H1 (cell line): ENCODE measurements at regions not wholly inside any gene's neighbourhood (a gene's known extent, or its start where the extent isn't known, plus 50 kb on each side); places are given as distances from the start of the nearest gene placed in this dataset.

Experiments
- CTCF ChIA-PET: fragments of 300-600 bp; sonication (Branson Sonifier 250); formaldehyde crosslinking; loops from one replicate; lab custom pipeline; 2021; ENCODE audit not compliant: partially characterized antibody; lab: Charles Lee
- POLR2A ChIA-PET: fragments of 300-600 bp; sonication (Branson Sonifier 250); formaldehyde crosslinking; loops from one replicate; lab custom pipeline; 2021; ENCODE audit warnings: inconsistent platforms; ENCODE audit not compliant: partially characterized antibody; lab: Charles Lee
- DNase-seq, 2 experiments: peaks; one replicate each; pipeline versions ENCODE4 v3.0.0 to v3.0.0-alpha.2; 2010 to 2022; ENCODE audit warnings: low spot score in 2 of 2, low read depth in 1 of 2, mixed read lengths in 1 of 2
- FAIRE-seq: peaks from 2 replicates; lab custom pipeline; 2011; peaks lifted over from hg19 to GRCh38; lab: Jason Lieb, UNC
- H2AFZ ChIP-seq: 2 replicates; pipeline ENCODE4 v1.8.1; 2012; ENCODE audit warnings: low read length, inconsistent platforms
- H2AK5ac ChIP-seq: 2 replicates; pipeline ENCODE4 v1.6.1; 2013; ENCODE audit warnings: low read depth, low read length
- H2BK120ac ChIP-seq: replicated peaks from 2 replicates; pipeline ENCODE3; 2013; ENCODE audit warnings: low read depth, low read length, inconsistent platforms
- H2BK12ac ChIP-seq: 2 replicates; pipeline ENCODE4 v1.6.1; 2013; ENCODE audit warnings: low read depth, low read length
- H2BK15ac ChIP-seq: 2 replicates; pipeline ENCODE4 v1.6.1; 2013; ENCODE audit warnings: low read length
- H2BK20ac ChIP-seq: 2 replicates; pipeline ENCODE4 v1.6.1; 2013; ENCODE audit warnings: low read length
- H2BK5ac ChIP-seq: 2 replicates; pipeline ENCODE4 v1.6.1; 2013; ENCODE audit warnings: low read depth, low read length
- H3K14ac ChIP-seq: 2 replicates; pipeline ENCODE4 v1.6.1; 2013; ENCODE audit warnings: inconsistent platforms; ENCODE audit not compliant: insufficient read length
- H3K18ac ChIP-seq: 2 replicates; pipeline ENCODE4 v1.6.1; 2013; ENCODE audit warnings: low read length; ENCODE audit errors: extremely low read depth
- H3K23ac ChIP-seq: 2 replicates; pipeline ENCODE4 v1.6.1; 2013; ENCODE audit warnings: inconsistent platforms; ENCODE audit not compliant: insufficient read length
- H3K23me2 ChIP-seq: 2 replicates; pipeline ENCODE4 v1.6.1; 2013; ENCODE audit warnings: low read depth, low read length
- H3K27ac ChIP-seq: 2 replicates; pipeline ENCODE4 v1.6.1; 2011; ENCODE audit warnings: low read depth, low read length, inconsistent platforms
- H3K27me3 ChIP-seq, 4 experiments: replicated peaks in 1 of 4; 1 replicate in 1 of 4; 2 replicates in 3 of 4; pipeline versions ENCODE4 v1.6.1 to v1.8.1; 2011 to 2013; ENCODE audit warnings: low read length in 3 of 4, mild to moderate bottlenecking in 3 of 4, inconsistent platforms in 2 of 4, mixed read lengths in 2 of 4, moderate library complexity in 1 of 4; ENCODE audit not compliant: control insufficient read depth in 3 of 4, insufficient read depth in 3 of 4; ENCODE audit errors: extremely low read depth in 1 of 4
- H3K36me3 ChIP-seq, 4 experiments: 2 replicates each; pipeline versions ENCODE4 v1.6.1 to v1.8.1; 2011 to 2013; ENCODE audit warnings: mild to moderate bottlenecking in 4 of 4, low read length in 3 of 4, moderate library complexity in 2 of 4, control low read depth in 1 of 4, inconsistent platforms in 1 of 4; ENCODE audit not compliant: insufficient read depth in 4 of 4, control insufficient read depth in 2 of 4
- H3K4ac ChIP-seq: replicated peaks from 2 replicates; pipeline ENCODE3; 2013; ENCODE audit warnings: low read length, low read depth, mixed read lengths, inconsistent platforms; ENCODE audit not compliant: insufficient read length
- H3K4me1 ChIP-seq, 4 experiments: replicated peaks in 1 of 4; 1 replicate in 1 of 4; 2 replicates in 3 of 4; pipeline versions ENCODE4 v1.6.1 to v1.8.1; 2011 to 2013; ENCODE audit warnings: low read length in 3 of 4, inconsistent platforms in 2 of 4, mixed read lengths in 1 of 4; ENCODE audit not compliant: insufficient read depth in 4 of 4, control insufficient read depth in 3 of 4
- H3K4me2 ChIP-seq, 2 experiments: 2 replicates each; pipeline versions ENCODE4 v1.6.1 to v1.8.1; 2011 to 2013; ENCODE audit warnings: low read depth in 2 of 2, low read length in 2 of 2, control low read depth in 1 of 2, inconsistent platforms in 1 of 2, mild to moderate bottlenecking in 1 of 2; ENCODE audit not compliant: insufficient read depth in 1 of 2
- H3K4me3 ChIP-seq, 4 experiments: fragments of 200-600, 300-600 bp in 1 of 4; sonication (generic), shearing (Covaris generic), sonication (Bioruptor Twin) in 1 of 4; 2 replicates each; pipeline versions ENCODE4 v1.5.1 to v1.8.1; 2011 to 2016; ENCODE audit warnings: low read length in 4 of 4, low read depth in 3 of 4, control low read depth in 2 of 4, inconsistent platforms in 2 of 4, mild to moderate bottlenecking in 2 of 4, mixed read lengths in 1 of 4, moderate library complexity in 1 of 4; ENCODE audit not compliant: insufficient read depth in 2 of 4; ENCODE audit errors: extremely low read depth in 1 of 4
- H3K56ac ChIP-seq: replicated peaks from 2 replicates; pipeline ENCODE3; 2013; ENCODE audit warnings: low read depth, mild to moderate bottlenecking, mixed read lengths, low read length, inconsistent platforms; ENCODE audit not compliant: insufficient read length
- H3K79me1 ChIP-seq: 2 replicates; pipeline ENCODE4 v1.6.1; 2013; ENCODE audit warnings: low read depth, low read length, control low read depth
- H3K79me2 ChIP-seq, 2 experiments: 2 replicates each; pipeline versions ENCODE4 v1.6.1 to v1.8.1; 2012 to 2013; ENCODE audit warnings: low read length in 2 of 2, mild to moderate bottlenecking in 2 of 2, inconsistent platforms in 1 of 2; ENCODE audit not compliant: insufficient read depth in 2 of 2, control insufficient read depth in 1 of 2
- H3K9ac ChIP-seq, 4 experiments: replicated peaks in 1 of 4; 1 replicate in 1 of 4; 2 replicates in 3 of 4; pipeline versions ENCODE4 v1.6.1 to v1.8.1; 2011 to 2013; ENCODE audit warnings: low read depth in 3 of 4, low read length in 3 of 4, control low read depth in 2 of 4, mild to moderate bottlenecking in 2 of 4, moderate library complexity in 2 of 4, inconsistent platforms in 1 of 4; ENCODE audit errors: extremely low read depth in 1 of 4
- H3K9me3 ChIP-seq, 2 experiments: 2 replicates each; pipeline versions ENCODE4 v1.6.1 to v1.8.1; 2012 to 2013; ENCODE audit warnings: mild to moderate bottlenecking in 2 of 2, moderate library complexity in 2 of 2, control low read depth in 1 of 2, inconsistent platforms in 1 of 2, low read depth in 1 of 2, low read length in 1 of 2, mixed read lengths in 1 of 2; ENCODE audit not compliant: insufficient read depth in 2 of 2
- H4K20me1 ChIP-seq, 2 experiments: replicated peaks in 1 of 2; 2 replicates each; pipeline versions ENCODE3 to v1.8.1; 2011 to 2013; ENCODE audit warnings: inconsistent platforms in 2 of 2, low read length in 2 of 2, mild to moderate bottlenecking in 1 of 2; ENCODE audit not compliant: insufficient read depth in 2 of 2, control insufficient read depth in 1 of 2
- H4K5ac ChIP-seq: 2 replicates; pipeline ENCODE4 v1.6.1; 2013; ENCODE audit warnings: low read length, low read depth, mixed read lengths, inconsistent platforms; ENCODE audit not compliant: insufficient read length
- H4K8ac ChIP-seq: 2 replicates; pipeline ENCODE4 v1.8.0; 2013; ENCODE audit warnings: mild to moderate bottlenecking, moderate library complexity, low read length, inconsistent platforms; ENCODE audit not compliant: insufficient read depth; ENCODE audit errors: extremely low read depth
- H4K91ac ChIP-seq: replicated peaks from 2 replicates; pipeline ENCODE3; 2013; ENCODE audit warnings: low read length, mixed read lengths, inconsistent platforms; ENCODE audit not compliant: insufficient read length
- BACH1 ChIP-seq: IDR thresholded peaks from 2 replicates; pipeline ENCODE4 v1.6.1; 2012; ENCODE audit warnings: low read length, improper control_type of control experiment
- BCL11A ChIP-seq, 2 experiments: IDR thresholded peaks; one replicate each; pipeline ENCODE4 v1.6.1; 2011; ENCODE audit warnings: low read depth in 2 of 2, low read length in 2 of 2, mild to moderate bottlenecking in 2 of 2
- CTCF ChIP-seq, 3 experiments: IDR thresholded peaks; 1 replicate in 2 of 3; 2 replicates in 1 of 3; pipeline versions ENCODE4 v1.5.1 to v1.6.1; 2011; ENCODE audit warnings: low read length in 3 of 3, mild to moderate bottlenecking in 3 of 3, inconsistent platforms in 2 of 3, low read depth in 1 of 3, moderate library complexity in 1 of 3; ENCODE audit not compliant: insufficient read depth in 1 of 3; ENCODE audit errors: control extremely low read depth in 1 of 3
- HDAC6 ChIP-seq: IDR thresholded peaks from one replicate; pipeline ENCODE4 v1.7.1; 2012; ENCODE audit warnings: low read depth, mild to moderate bottlenecking, inconsistent platforms, low read length, moderate library complexity
- KDM4A ChIP-seq: IDR thresholded peaks from one replicate; pipeline ENCODE4 v1.7.1; 2012; ENCODE audit warnings: low read depth, mild to moderate bottlenecking, moderate library complexity, low read length, inconsistent platforms; ENCODE audit not compliant: severe bottlenecking
- PHF8 ChIP-seq: fragments of 200-600 bp; sonication (generic); conservative IDR thresholded peaks from 2 replicates; pipeline ENCODE4 v1.7.1; 2012; ENCODE audit warnings: low read depth, mild to moderate bottlenecking, inconsistent platforms, low read length, moderate library complexity
- RFX5 ChIP-seq: IDR thresholded peaks from 2 replicates; pipeline ENCODE4 v1.6.1; 2011; ENCODE audit warnings: low read depth, low read length, improper control_type of control experiment, borderline replicate concordance
- SIN3A ChIP-seq, 2 experiments: IDR thresholded peaks in 1 of 2; conservative IDR thresholded peaks in 1 of 2; 2 replicates each; pipeline ENCODE4 v1.6.1; 2011 to 2012; ENCODE audit warnings: low read length in 2 of 2, improper control_type of control experiment in 1 of 2, low read depth in 1 of 2, mild to moderate bottlenecking in 1 of 2
- TCF12 ChIP-seq: IDR thresholded peaks from 2 replicates; pipeline ENCODE4 v1.6.1; 2011; ENCODE audit warnings: low read depth, mild to moderate bottlenecking, low read length
- WGBS, 2 experiments: shearing (Covaris generic) in 1 of 2; methylation state at CpG; one replicate each; pipeline versions ENCODE4 v1.1.6 to v1.1.7; 2013 to 2015; ENCODE audit warnings: low lambda C conversion rate in 2 of 2, mixed read lengths in 2 of 2, inconsistent platforms in 1 of 2, low coverage in 1 of 2, missing lambda C conversion rate in 1 of 2; ENCODE audit not compliant: insufficient replicate concordance in 2 of 2, insufficient coverage in 1 of 2, insufficient read length in 1 of 2; ENCODE audit errors: extremely low coverage in 1 of 2, missing lambda C conversion rate in 1 of 2; 5-methylcytosine and 5-hydroxymethylcytosine counted together

- no peak overlapping the region for H2BK12ac ChIP-seq
- ChIA-PET CTCF (no interaction called here), POLR2A (no interaction called here)
- H3K79me1 ChIP-seq: no peaks in the 10 kb centered on the region
- no peak overlapping the region for H3K56ac ChIP-seq
- no peaks in the 10 kb centered on the region for H3K79me2 ChIP-seq
- no peaks in the 10 kb centered on the region for H3K9me3 ChIP-seq
- no peak overlapping the region for H4K8ac ChIP-seq
- H3K9ac ChIP-seq: no peak overlapping the region
- FAIRE-seq (no peak), DNase-seq (no peak)
- no peaks in the 10 kb centered on the region for H3K36me3 ChIP-seq
- H2BK120ac ChIP-seq: no peak overlapping the region
- H3K4me1 ChIP-seq: no peaks in the 10 kb centered on the region
- no peak overlapping the region for H2AFZ ChIP-seq
- H2AK5ac ChIP-seq: no peak overlapping the region
- 88% methylated on average over 4 of the region's 5 CpGs; no CpG with 5 or more reads in 1 of the 2 experiments for WGBS, 2 experiments
- H2BK15ac ChIP-seq: no peak overlapping the region
- no peak overlapping the region for H3K14ac ChIP-seq
- H3K23ac ChIP-seq: no peak overlapping the region
- H3K4me2 ChIP-seq: no peak overlapping the region
- H3K18ac ChIP-seq: no peak overlapping the region
- H4K5ac ChIP-seq: no peak overlapping the region
- no peaks in the 10 kb centered on the region for H3K23me2 ChIP-seq
- H3K27ac ChIP-seq: no peak overlapping the region
- H4K91ac ChIP-seq: no peak overlapping the region
- no peak overlapping the region for H3K4me3 ChIP-seq
- peaks cover 0 to 1% (median 0%) of the 10 kb centered on the region in 4 experiments; a peak in 1 of 7 replicates for H3K27me3 ChIP-seq
- no peak overlapping the region for H2BK20ac ChIP-seq
- no peak overlapping the region for H2BK5ac ChIP-seq
- TF ChIP-seq SIN3A (conservative IDR thresholded peaks at IDR 0.05 in 1 of 2, IDR thresholded peaks at IDR 0.05 in 1 of 2; ENCODE audit: low read depth in 1 of 2, low read length in 2 of 2): no peak
- TF ChIP-seq BCL11A (IDR thresholded peaks at IDR 0.05; ENCODE audit: low read depth in 2 of 2, low read length in 2 of 2): no peak
- TF ChIP-seq BACH1: no peak
- TF ChIP-seq CTCF (IDR thresholded peaks at IDR 0.05; ENCODE audit: control extremely low read depth in 1 of 3, insufficient read depth in 1 of 3, low read depth in 1 of 3, low read length in 3 of 3): no peak
- TF ChIP-seq TCF12: no peak
- TF ChIP-seq RFX5: no peak
- no peak for TF ChIP-seq HDAC6
- TF ChIP-seq KDM4A: no peak
- TF ChIP-seq PHF8: no peak
- H3K4ac ChIP-seq: no peak overlapping the region
- no peaks in the 10 kb centered on the region for H4K20me1 ChIP-seq
Measured at GRCh38 chr4:181148470-181148869, 1094.7 kb upstream of the TENM3 start.
